Activated naive CD4-positive, alpha-beta T cell treated with anti-CD3 and anti-CD28 coated beads, Interleukin-2, amount 50 U/mL, for 72 hours (primary cell): ENCODE measurements at regions not wholly inside any gene's neighbourhood (a gene's known extent, or its start where the extent isn't known, plus 50 kb on each side); places are given as distances from the start of the nearest gene placed in this dataset.
"Not testable (repeated sequence)": the region's sequence is repeated elsewhere in the genome, so short reads cannot be mapped to it uniquely, and the experiment has no call there.

Experiments
- ATAC-seq, 2 donors: fragments of 150-1000 bp; cut with Tn5 transposase; 2 replicates each; pipeline ENCODE4 v1.10.0; 2021; ENCODE audit warnings: mild to moderate bottlenecking in 2 of 2, moderate library complexity in 2 of 2
- DNase-seq, 2 donors: peaks; one replicate each; pipeline ENCODE4 v3.0.0; 2021 to 2022; ENCODE audit warnings: low spot score in 2 of 2
- H3K27ac Mint-ChIP-seq, 2 donors: one replicate each; pipeline ENCODE4 v1.8.0; 2022; ENCODE audit warnings: mild to moderate bottlenecking in 2 of 2, mixed read lengths in 2 of 2
- H3K36me3 Mint-ChIP-seq, 2 donors: one replicate each; pipeline ENCODE4 v1.8.0; 2022; ENCODE audit warnings: mixed read lengths in 2 of 2
- H3K9me3 Mint-ChIP-seq, 2 donors: one replicate each; pipeline ENCODE4 v1.8.0; 2022; ENCODE audit warnings: mixed read lengths in 2 of 2

DNA sequence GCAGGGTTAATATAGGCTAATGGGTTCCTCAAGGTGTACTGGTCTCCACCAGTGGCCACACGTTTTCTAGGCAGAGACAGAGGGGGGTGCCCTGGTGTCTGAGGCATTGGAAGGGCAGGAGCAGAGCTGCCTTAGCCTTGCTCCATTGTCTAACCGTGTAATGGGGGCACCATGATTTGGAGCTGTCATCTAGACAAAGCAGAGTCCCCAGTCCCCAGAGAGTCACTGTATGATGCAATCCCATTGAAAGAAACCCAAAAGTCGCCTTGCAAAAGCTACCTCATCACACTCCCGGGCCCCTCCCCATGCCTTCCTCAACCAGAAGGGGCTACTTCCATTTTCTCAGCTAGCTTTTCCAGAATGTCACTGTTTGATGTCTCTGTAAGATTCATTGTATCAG, 487.1 kb downstream of the AACS start:
- Mint-ChIP-seq H3K9me3 (peaks cover 4 to 7% of the 10 kb centered on the region in 2 donors), H3K36me3 (peaks cover 0 to 6% of the 10 kb centered on the region in 2 donors)
- no peak for DNase-seq

DNA sequence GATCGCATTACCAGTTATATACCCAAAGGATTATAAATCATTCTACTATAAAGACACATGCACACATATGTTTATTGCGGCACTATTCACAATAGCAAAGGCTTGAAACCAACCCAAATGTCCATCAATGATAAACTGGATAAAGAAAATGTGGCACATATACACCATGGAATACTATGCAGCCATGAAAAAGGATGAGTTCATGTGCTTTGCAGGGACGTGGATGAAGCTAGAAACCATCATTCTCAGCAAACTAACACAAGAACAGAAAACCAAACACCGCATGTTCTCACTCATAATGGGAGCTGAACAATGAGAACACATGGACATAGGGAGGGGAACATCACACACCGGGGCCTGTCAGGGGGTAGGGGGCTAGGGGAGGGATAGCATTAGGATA, 495.8 kb downstream of the AACS start:
- not testable (repeated sequence) for DNase-seq, ATAC-seq, H3K36me3 Mint-ChIP-seq, H3K9me3 Mint-ChIP-seq, H3K27ac Mint-ChIP-seq

More for the DNA sequence above, 487.1 kb downstream of the AACS start:
- H3K27ac Mint-ChIP-seq = no peak overlapping the region
- no peak for ATAC-seq

DNA sequence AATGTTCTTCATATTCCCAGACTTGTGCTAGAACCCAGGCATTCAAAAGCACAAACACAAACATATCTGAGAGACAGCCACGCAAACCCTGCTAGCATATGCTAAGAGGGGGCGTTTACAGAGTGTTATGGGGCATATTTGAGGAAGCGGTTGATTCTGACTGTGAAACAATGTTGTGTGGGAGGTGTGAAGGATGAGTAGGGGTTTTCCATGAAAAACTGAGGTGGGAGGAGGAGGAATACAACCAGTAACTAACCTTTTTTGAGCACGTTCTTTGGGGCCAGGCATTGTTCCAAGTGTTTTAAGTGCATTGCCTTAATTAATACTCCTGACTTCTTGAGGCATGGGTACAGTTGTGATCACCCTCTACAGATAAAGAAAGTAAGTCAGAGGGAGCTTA, 499.5 kb downstream of the AACS start:
- peaks cover 0 to 7% of the 10 kb centered on the region in 2 donors for H3K36me3 Mint-ChIP-seq
- peaks cover 7 to 11% of the 10 kb centered on the region in 2 donors for H3K9me3 Mint-ChIP-seq
- no peak for ATAC-seq
- no peak for DNase-seq
- H3K27ac Mint-ChIP-seq = no peak overlapping the region

DNA sequence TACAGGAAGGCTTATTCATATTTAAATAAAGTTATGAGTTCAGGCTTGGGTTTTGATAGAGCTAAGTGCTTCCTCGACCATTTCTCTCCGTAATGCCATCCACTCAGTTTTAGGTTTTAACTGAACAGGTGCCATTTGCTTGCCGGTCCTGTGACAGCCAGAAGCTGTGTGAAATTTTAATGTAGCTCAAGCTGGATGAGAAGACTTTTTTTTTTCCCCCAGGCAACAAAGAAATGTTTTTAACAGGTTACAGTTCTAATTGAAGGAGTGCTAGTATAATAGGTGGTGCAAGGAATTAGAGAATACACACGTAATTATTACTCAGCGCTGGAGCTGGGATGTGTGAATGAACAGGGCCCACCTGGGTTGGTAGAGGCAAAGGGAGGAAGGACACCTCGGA, 502.3 kb downstream of the AACS start:
- Mint-ChIP-seq H3K9me3 (peaks cover 3 to 11% of the 10 kb centered on the region in 2 donors), H3K27ac (no peak overlapping the region), H3K36me3 (peaks cover 0 to 7% of the 10 kb centered on the region in 2 donors)
- DNase-seq (no peak), ATAC-seq (no peak)

GRCh38 chr12:125568306-125568705, 503.1 kb downstream of the AACS start:
- DNase-seq (no peak), ATAC-seq (no peak)
- H3K27ac Mint-ChIP-seq = no peak overlapping the region
- H3K36me3 Mint-ChIP-seq = peaks cover 0 to 7% of the 10 kb centered on the region in 2 donors
- H3K9me3 Mint-ChIP-seq = peaks cover 0 to 11% of the 10 kb centered on the region in 2 donors

DNA sequence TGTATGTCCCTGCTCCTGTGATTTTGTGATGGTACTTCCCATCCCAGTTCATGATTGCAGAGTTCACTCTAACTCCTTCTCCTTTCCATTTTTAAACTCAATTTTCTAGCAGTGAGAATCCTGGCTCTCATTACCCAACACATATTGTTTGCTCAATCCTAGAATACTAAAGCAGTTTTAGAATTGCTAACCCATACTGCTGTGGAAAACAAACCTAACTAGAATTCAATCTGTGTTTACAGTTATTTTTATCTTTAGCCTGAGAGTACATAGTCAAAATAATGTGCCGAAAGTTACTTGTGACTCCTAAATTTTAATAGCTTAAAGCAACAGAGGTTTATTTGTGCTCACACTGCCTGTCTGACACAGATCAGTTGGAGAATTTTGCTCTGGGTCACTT, 508.0 kb downstream of the AACS start:
- DNase-seq (no peak), ATAC-seq (no peak)
- Mint-ChIP-seq H3K9me3 (peaks cover 0 to 4% of the 10 kb centered on the region in 2 donors), H3K36me3 (peaks cover 0 to 7% of the 10 kb centered on the region in 2 donors), H3K27ac (no peak overlapping the region)

DNA sequence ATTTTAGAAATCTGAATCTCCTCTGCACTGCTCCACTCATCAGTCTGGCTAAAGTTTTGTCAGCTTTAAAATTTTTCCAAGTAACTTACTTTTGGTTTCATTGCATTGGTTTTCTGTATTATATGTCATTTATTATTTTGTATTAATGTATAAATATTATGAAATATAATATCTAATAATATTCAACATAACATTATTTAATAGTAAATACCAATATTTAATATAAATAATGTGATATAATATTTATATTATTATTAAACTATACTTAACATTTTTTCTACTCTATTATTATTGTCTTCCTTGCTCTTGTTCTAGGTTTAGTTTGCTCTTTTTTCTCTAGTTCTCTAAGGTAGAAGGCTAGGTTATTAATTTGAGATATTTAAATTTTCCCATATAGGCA, 512.1 kb downstream of the AACS start:
- ATAC-seq (no peak), DNase-seq (no peak)
- Mint-ChIP-seq H3K27ac (no peak overlapping the region), H3K9me3 (peaks cover 15 to 16% of the 10 kb centered on the region in 2 donors), H3K36me3 (peaks cover 0 to 18% of the 10 kb centered on the region in 2 donors)

DNA sequence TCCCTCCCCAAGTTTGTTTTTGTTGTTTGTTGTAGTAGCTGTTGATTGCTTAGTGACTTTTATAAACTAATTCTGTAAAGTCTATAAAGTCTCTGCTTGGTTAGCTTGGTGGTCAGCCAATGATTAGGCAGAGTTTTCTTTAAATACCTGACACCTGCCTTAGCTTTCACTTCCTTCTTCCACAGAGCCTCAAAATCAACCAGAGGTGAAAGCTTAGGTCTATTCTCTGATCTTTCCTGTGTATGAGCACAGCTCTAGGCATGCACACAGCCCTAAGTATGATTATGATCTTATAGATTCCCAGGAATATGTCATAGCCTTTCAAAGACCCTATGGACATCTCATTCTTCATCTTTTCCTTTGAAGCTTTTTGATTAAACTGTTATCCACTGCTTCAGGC, 514.7 kb downstream of the AACS start:
- DNase-seq (no peak), ATAC-seq (no peak)
- H3K9me3 Mint-ChIP-seq = peaks cover 15 to 26% of the 10 kb centered on the region in 2 donors
- no peak overlapping the region for H3K27ac Mint-ChIP-seq
- H3K36me3 Mint-ChIP-seq = peaks cover 0 to 18% of the 10 kb centered on the region in 2 donors

DNA sequence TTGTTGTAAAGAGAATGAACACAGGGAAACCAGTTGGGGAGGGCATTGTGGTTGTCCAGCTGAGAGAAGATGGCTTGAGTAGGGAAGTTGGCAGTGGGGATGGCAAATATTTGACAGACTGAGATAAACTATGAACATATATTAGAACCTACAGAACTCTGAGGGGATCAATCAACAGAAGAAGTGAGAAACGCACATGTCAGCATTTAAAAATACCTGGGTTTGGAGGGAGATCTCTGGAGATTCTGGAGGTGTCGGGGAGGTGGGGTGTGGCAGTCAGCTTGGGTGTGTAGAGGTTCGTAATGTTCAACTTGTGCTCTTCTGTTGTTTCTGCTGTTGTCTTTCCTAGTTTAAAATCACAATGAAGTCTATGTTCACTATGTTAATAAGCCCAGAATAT, 517.8 kb downstream of the AACS start:
- peaks cover 16 to 30% of the 10 kb centered on the region in 2 donors for H3K9me3 Mint-ChIP-seq
- ATAC-seq (no peak), DNase-seq (no peak)
- no peak overlapping the region for H3K27ac Mint-ChIP-seq
- peaks cover 0 to 18% of the 10 kb centered on the region in 2 donors for H3K36me3 Mint-ChIP-seq

DNA sequence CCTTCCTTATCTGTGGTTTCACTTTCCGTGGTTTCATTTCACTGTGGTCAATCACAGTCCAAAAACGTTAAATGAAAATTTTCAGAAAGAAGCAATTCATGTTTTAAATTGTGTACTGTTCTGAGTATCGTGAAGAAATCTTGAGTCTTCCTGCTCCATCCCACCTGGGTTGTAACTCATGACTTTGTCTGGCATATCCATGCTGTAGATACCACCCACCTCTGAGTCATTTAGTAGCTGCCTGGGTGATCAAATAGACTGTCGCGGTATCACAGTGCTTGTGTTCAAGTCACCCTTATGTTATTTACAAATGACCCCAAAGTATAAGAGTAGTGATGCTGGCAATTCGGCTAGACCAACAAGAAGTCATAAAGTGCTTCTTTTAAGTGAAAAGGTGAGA, 521.2 kb downstream of the AACS start:
- ATAC-seq (no peak), DNase-seq (no peak)
- peaks cover 4 to 14% of the 10 kb centered on the region in 2 donors for H3K9me3 Mint-ChIP-seq
- H3K27ac Mint-ChIP-seq = no peak overlapping the region
- no peaks in the 10 kb centered on the region for H3K36me3 Mint-ChIP-seq

DNA sequence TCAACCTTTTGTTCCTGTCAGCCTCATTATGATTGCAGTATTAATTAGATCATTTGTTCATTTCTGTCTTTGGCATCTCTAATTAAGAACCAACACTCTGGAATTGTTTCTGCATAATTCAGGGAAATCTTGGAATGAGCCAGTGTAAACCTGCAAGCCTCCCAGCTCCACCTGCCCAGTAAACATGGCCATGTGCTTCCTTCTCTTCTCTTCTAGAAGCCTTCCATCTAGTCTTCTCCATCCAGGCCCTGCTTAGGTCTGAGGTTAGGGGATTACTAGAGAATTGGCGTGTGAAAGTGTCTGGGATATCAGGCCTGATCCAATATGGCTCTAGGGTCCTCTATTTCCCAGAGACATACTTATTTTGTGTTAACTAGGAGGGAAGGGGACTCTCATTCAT, 528.0 kb downstream of the AACS start:
- Mint-ChIP-seq H3K36me3 (no peaks in the 10 kb centered on the region), H3K27ac (no peak overlapping the region), H3K9me3 (peaks cover 0 to 8% of the 10 kb centered on the region in 2 donors)
- DNase-seq (no peak), ATAC-seq (no peak)

DNA sequence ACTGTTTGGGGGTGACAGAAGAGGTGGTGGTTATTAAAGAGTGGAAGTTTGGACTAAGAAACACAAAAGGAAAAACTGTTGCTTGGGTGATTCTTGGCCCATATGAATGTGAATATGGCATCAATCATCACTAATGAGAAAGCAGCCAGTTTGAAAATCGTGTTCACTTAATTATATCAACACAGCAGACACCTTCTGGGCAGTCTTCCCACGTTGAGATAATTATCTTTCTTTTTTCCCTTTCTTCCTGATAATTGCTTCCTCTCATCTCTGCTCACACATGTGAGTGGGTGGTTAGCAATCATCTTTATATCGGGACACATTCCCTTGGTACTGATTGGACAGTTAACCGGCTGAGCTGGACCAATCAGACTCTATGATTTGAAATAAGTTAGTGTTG, 539.7 kb downstream of the AACS start:
- H3K27ac Mint-ChIP-seq = no peak overlapping the region
- H3K9me3 Mint-ChIP-seq = peaks cover 14 to 16% of the 10 kb centered on the region in 2 donors
- no peaks in the 10 kb centered on the region for H3K36me3 Mint-ChIP-seq
- ATAC-seq = no peak
- no peak for DNase-seq

DNA sequence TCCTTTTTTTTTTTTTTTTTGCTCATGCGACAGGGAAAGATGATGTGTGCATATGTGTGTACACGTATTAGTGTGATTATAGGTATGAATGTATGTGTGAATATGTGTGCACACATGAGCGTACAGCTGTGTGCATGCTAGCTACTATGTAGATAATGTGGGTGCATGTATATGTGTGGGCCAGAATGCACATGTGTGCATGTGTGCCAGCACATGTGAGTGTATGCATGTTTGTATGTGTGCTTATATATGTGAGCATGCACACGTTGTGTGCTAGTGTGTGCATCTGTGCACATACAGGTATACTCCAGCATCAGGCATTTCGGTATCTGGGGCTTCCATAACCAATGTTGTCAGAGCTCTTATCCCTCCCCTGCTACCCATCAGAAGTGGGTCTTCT, 541.1 kb downstream of the AACS start:
- H3K9me3 Mint-ChIP-seq = peaks cover 8 to 12% of the 10 kb centered on the region in 2 donors
- H3K36me3 Mint-ChIP-seq = no peaks in the 10 kb centered on the region
- ATAC-seq (no peak), DNase-seq (no peak)
- no peak overlapping the region for H3K27ac Mint-ChIP-seq

- ATAC-seq (no peak), DNase-seq (no peak)
- Mint-ChIP-seq H3K36me3 (no peaks in the 10 kb centered on the region), H3K27ac (no peak overlapping the region), H3K9me3 (peaks cover 6% of the 10 kb centered on the region in 2 donors)
These were observed 545.1 kb downstream of the AACS start for GRCh38 chr12:125610292-125610691.

- DNase-seq = no peak
- H3K36me3 Mint-ChIP-seq = no peaks in the 10 kb centered on the region
- H3K9me3 Mint-ChIP-seq = peaks cover under 1% of the 10 kb centered on the region in 2 donors
- ATAC-seq = no peak
- H3K27ac Mint-ChIP-seq = no peak overlapping the region
These were observed 545.7 kb downstream of the AACS start for GRCh38 chr12:125610971-125611370.

- no peaks in the 10 kb centered on the region for H3K36me3 Mint-ChIP-seq
- DNase-seq = no peak
- H3K9me3 Mint-ChIP-seq = no peaks in the 10 kb centered on the region
- H3K27ac Mint-ChIP-seq = no peak overlapping the region
- peak; percentile 71 to 73 for ATAC-seq
These were observed 548.8 kb downstream of the AACS start for GRCh38 chr12:125614058-125614457.

GRCh38 chr12:125619723-125620122, 554.5 kb downstream of the AACS start:
- DNase-seq (no peak), ATAC-seq (no peak)
- H3K9me3 Mint-ChIP-seq = peaks cover 0 to 2% of the 10 kb centered on the region in 2 donors
- H3K36me3 Mint-ChIP-seq = no peaks in the 10 kb centered on the region
- no peak overlapping the region for H3K27ac Mint-ChIP-seq

DNA sequence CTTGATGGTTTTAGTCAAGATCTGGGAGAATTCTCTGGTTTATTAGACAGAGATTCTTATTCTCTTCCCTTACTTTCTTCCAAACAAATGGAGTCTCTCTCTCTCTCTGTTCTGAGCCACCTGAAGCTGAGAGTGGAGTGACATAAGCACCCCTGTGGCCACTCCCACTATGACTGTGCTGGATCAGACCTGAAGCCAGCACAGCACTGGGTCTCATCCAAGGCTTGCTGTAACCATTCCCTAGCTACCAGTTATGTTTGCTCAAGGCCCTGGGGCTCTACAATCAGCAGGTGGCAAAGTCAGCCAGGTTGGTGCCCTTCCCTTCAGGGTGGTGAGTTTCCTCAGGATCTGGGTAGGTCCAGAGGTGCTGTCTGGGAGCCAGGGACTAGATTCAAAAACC, 568.5 kb downstream of the AACS start:
- DNase-seq (no peak), ATAC-seq (no peak)
- Mint-ChIP-seq H3K9me3 (peaks cover 0 to 10% of the 10 kb centered on the region in 2 donors), H3K36me3 (no peaks in the 10 kb centered on the region), H3K27ac (no peak overlapping the region)

GRCh38 chr12:125634813-125635212, 569.6 kb downstream of the AACS start:
- H3K36me3 Mint-ChIP-seq = no peaks in the 10 kb centered on the region
- no peak overlapping the region for H3K27ac Mint-ChIP-seq
- H3K9me3 Mint-ChIP-seq = peaks cover 0 to 3% of the 10 kb centered on the region in 2 donors
- ATAC-seq (no peak), DNase-seq (no peak)
